HCT116 (cell line): ENCODE measurements at regions not wholly inside any gene's neighbourhood (a gene's known extent, or its start where the extent isn't known, plus 50 kb on each side); places are given as distances from the start of the nearest gene placed in this dataset.

Source experiments
- ATAC-seq: fragments of 200-7000 bp; cut with Tn5 transposase; 2 replicates; pipeline ENCODE4 v1.9.1; 2020; ENCODE audit warnings: mild to moderate bottlenecking, moderate library complexity
- BruUV-seq: library from RNA; stranded (reverse); fragments of 400-500 nt; replicated peaks from 2 replicates; lab custom pipeline; 2021; lab: Mats Ljungman, UMichigan
- CTCF ChIA-PET: fragments of 300-600 bp; sonication (Branson Sonifier 250); formaldehyde crosslinking; loops from one replicate; lab custom pipeline; 2021; ENCODE audit warnings: antibody characterized with exemption; lab: Charles Lee
- POLR2A ChIA-PET: fragments of 300-600, 350-600 bp; sonication (Branson Sonifier 250); formaldehyde crosslinking; loops from one replicate; lab custom pipeline; 2021; ENCODE audit warnings: antibody characterized with exemption; lab: Charles Lee
- RAD21 ChIA-PET, 2 experiments: fragments of 300-600 bp; sonication (Branson Sonifier 250); formaldehyde crosslinking; loops; one replicate each; lab custom pipeline; 2023; ENCODE audit warnings: low total read pairs in 2 of 2; ENCODE audit not compliant: uncharacterized antibody in 2 of 2, unreplicated experiment in 2 of 2, low non-redundant PET in 1 of 2; lab: Charles Lee
- DNase-seq: peaks from one replicate; pipeline ENCODE4 v3.0.0-alpha.2; 2010; ENCODE audit warnings: low read depth, low spot score
- H2AFZ ChIP-seq: fragments of 200-600 bp; shearing (Covaris generic), sonication (generic); 2 replicates; pipeline ENCODE4 v1.6.1; 2017; ENCODE audit warnings: low read depth, mixed run types, mixed read lengths, antibody characterized with exemption, low read length; ENCODE audit not compliant: poor library complexity, severe bottlenecking
- H3K27ac ChIP-seq: 2 replicates; pipeline ENCODE4 v1.5.1; 2012; ENCODE audit warnings: low read depth, low read length
- H3K27me3 ChIP-seq: fragments of 200-600 bp; sonication (generic); 2 replicates; pipeline ENCODE4 v1.6.1; 2016; ENCODE audit warnings: mixed run types, low read length, mixed read lengths; ENCODE audit not compliant: insufficient read depth
- H3K36me3 ChIP-seq, 2 experiments: fragments of 200-500 bp in 1 of 2; fragments of 200-600 bp in 1 of 2; sonication (Bioruptor generic) in 1 of 2; sonication (generic) in 1 of 2; 2 replicates each; pipeline versions ENCODE4 v1.5.1 to v1.6.1; 2014 to 2016; ENCODE audit warnings: low read length in 2 of 2, inconsistent platforms in 1 of 2, mixed read lengths in 1 of 2, mixed run types in 1 of 2; ENCODE audit not compliant: insufficient read depth in 2 of 2, control insufficient read depth in 1 of 2
- H3K4me1 ChIP-seq, 2 experiments: fragments of 200-600 bp in 1 of 2; sonication (generic) in 1 of 2; 2 replicates each; pipeline versions ENCODE4 v1.5.1 to v1.6.1; 2012 to 2017; ENCODE audit warnings: low read length in 2 of 2, inconsistent platforms in 1 of 2, mild to moderate bottlenecking in 1 of 2, mixed read lengths in 1 of 2, mixed run types in 1 of 2, moderate library complexity in 1 of 2; ENCODE audit not compliant: insufficient read depth in 2 of 2, control insufficient read depth in 1 of 2
- H3K4me2 ChIP-seq: fragments of 200-600 bp; sonication (generic); 2 replicates; pipeline ENCODE4 v1.6.1; 2017; ENCODE audit warnings: mixed run types, low read length, mixed read lengths
- H3K4me3 ChIP-seq, 2 experiments: fragments of 200-600 bp in 1 of 2; sonication (generic) in 1 of 2; replicated peaks in 1 of 2; 2 replicates each; pipeline ENCODE4 v1.5.1; 2011 to 2016; ENCODE audit warnings: low read length in 2 of 2, control low read depth in 1 of 2, low read depth in 1 of 2, mild to moderate bottlenecking in 1 of 2, mixed read lengths in 1 of 2, mixed run types in 1 of 2
- H3K79me2 ChIP-seq: fragments of 200-600 bp; sonication (generic); 2 replicates; pipeline ENCODE4 v1.6.1; 2017; ENCODE audit warnings: mild to moderate bottlenecking, mixed run types, low read length, moderate library complexity, mixed read lengths; ENCODE audit not compliant: insufficient read depth
- H3K9ac ChIP-seq: fragments of 200-600 bp; sonication (generic); 2 replicates; pipeline ENCODE4 v1.6.1; 2016; ENCODE audit warnings: low read length, mixed read lengths
- H3K9me2 ChIP-seq: fragments of 200-600 bp; sonication (generic), shearing (Covaris generic); 2 replicates; pipeline ENCODE4 v1.6.1; 2017; ENCODE audit warnings: mixed run types, mild to moderate bottlenecking, moderate library complexity; ENCODE audit not compliant: insufficient read depth
- H3K9me3 ChIP-seq, 2 experiments: fragments of 200-500 bp in 1 of 2; fragments of 200-600 bp in 1 of 2; sonication (Bioruptor generic) in 1 of 2; sonication (generic) in 1 of 2; 2 replicates each; pipeline ENCODE4 v1.6.1; 2014 to 2017; ENCODE audit warnings: low read length in 2 of 2, mixed read lengths in 2 of 2, inconsistent platforms in 1 of 2, low read depth in 1 of 2, mild to moderate bottlenecking in 1 of 2, mixed run types in 1 of 2, moderate library complexity in 1 of 2; ENCODE audit not compliant: control insufficient read depth in 1 of 2, insufficient read depth in 1 of 2
- H4K20me1 ChIP-seq: fragments of 200-600 bp; sonication (generic), shearing (Covaris generic); 2 replicates; pipeline ENCODE4 v1.6.1; 2017; ENCODE audit warnings: mixed run types, mild to moderate bottlenecking, moderate library complexity; ENCODE audit not compliant: insufficient read depth
- EZH2phosphoT487 ChIP-seq: fragments of 200-600 bp; IDR thresholded peaks from 2 replicates; pipeline ENCODE4 v1.6.1; 2018; ENCODE audit warnings: antibody characterized with exemption, borderline replicate concordance
- RAD21 ChIP-seq: IDR thresholded peaks from 2 replicates; pipeline ENCODE4 v1.6.1; 2012; ENCODE audit warnings: low read depth, mild to moderate bottlenecking
- REST ChIP-seq: IDR thresholded peaks from 2 replicates; pipeline ENCODE4 v1.6.1; 2012; ENCODE audit warnings: low read depth
- SIN3A ChIP-seq: IDR thresholded peaks from 2 replicates; pipeline ENCODE4 v1.6.1; 2012; ENCODE audit warnings: low read depth
- SRF ChIP-seq: IDR thresholded peaks from 2 replicates; pipeline ENCODE4 v1.6.1; 2012; ENCODE audit warnings: low read depth
- YY1 ChIP-seq: IDR thresholded peaks from 2 replicates; pipeline ENCODE4 v1.6.1; 2011; ENCODE audit warnings: low read length, low read depth, moderate library complexity, mild to moderate bottlenecking; ENCODE audit not compliant: insufficient replicate concordance; ENCODE audit errors: extremely low read depth
- ZNF274 ChIP-seq: fragments of 200-500 bp; sonication (Bioruptor generic); IDR thresholded peaks from 2 replicates; pipeline ENCODE4 v1.6.1; 2014; ENCODE audit warnings: mild to moderate bottlenecking, low read depth, low read length, inconsistent platforms
- intact Hi-C: fragments of 100-400 bp; cut with micrococcal nuclease; formaldehyde crosslinking; loops from 2 replicates; pipeline ENCODE4 v1.10.0; 2022
- TF ChIP-seq, protein P1 (sequence below): IDR thresholded peaks from 2 replicates; pipeline ENCODE4 v1.6.1; 2012

GRCh38 chr9:88833946-88834345, 157.3 kb upstream of the S1PR3 start (continued):
- TF ChIP-seq REST, result no peak
- TF ChIP-seq SRF, result no peak
- no peak for TF ChIP-seq RAD21
- TF ChIP-seq, protein P1, sequence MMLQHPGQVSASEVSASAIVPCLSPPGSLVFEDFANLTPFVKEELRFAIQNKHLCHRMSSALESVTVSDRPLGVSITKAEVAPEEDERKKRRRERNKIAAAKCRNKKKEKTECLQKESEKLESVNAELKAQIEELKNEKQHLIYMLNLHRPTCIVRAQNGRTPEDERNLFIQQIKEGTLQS, result no peak
- no peak for TF ChIP-seq EZH2phosphoT487
- no peak for TF ChIP-seq ZNF274

GRCh38 chr9:88835038-88835466, 156.2 kb upstream of the S1PR3 start:
- ChIA-PET CTCF (no interaction called here), RAD21 (no interaction called here), POLR2A (no interaction called here)
- BruUV-seq, result no TSS peak
- no peak overlapping the region for H3K27ac ChIP-seq
- no peak for TF ChIP-seq SIN3A
- no peak for TF ChIP-seq YY1
- no peaks in the 10 kb centered on the region for H3K9me3 ChIP-seq
- H2AFZ ChIP-seq, result no peak overlapping the region
- no peaks in the 10 kb centered on the region for H3K36me3 ChIP-seq
- intact Hi-C loops, result no loop called here
- H3K27me3 ChIP-seq, result no peaks in the 10 kb centered on the region
- H3K79me2 ChIP-seq, result no peaks in the 10 kb centered on the region
- H3K9ac ChIP-seq, result no peak overlapping the region
- no peaks in the 10 kb centered on the region for H4K20me1 ChIP-seq
- DNase-seq (no peak), ATAC-seq (no peak)
- no peak overlapping the region for H3K4me2 ChIP-seq
- no peak overlapping the region for H3K4me3 ChIP-seq
- no peaks in the 10 kb centered on the region for H3K9me2 ChIP-seq
- no peaks in the 10 kb centered on the region for H3K4me1 ChIP-seq
